ENCODE measurements at regions not wholly inside any gene's neighbourhood (a gene's known extent, or its start where the extent isn't known, plus 50 kb on each side); places are given as distances from the start of the nearest gene placed in this dataset.

DNA sequence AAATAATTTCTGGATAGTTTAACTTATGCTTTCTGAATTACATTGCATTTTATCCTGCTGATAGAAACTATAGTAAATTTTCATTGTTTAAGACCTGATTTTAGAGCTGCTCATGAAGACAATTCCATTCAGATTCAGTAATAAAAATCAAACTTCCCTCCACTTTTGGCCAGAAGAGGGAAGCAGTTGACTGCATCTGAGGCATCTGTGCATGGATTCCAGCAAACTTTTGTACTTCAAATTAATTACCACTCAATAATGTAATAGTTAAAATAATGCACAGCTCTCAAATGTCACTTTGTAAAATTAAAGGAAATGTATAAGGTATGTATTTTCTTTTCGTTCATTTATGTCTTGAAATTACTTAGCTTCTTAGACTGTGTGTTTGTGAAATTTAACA is 64.2 kb upstream of the SLC35B3 start:
- Mint-ChIP-seq H3K4me3 (no peak overlapping the region), H3K36me3 (no peaks in the 10 kb centered on the region), H3K4me1 (no peaks in the 10 kb centered on the region), H3K27ac (no peak overlapping the region), H3K27me3 (no peaks in the 10 kb centered on the region), H3K9me3 (peaks cover 0 to 30% (median 9%) of the 10 kb centered on the region in 8 donors)
- CTCF ChIA-PET (ENCODE audit: partially characterized antibody), result no interaction called here
- H3K4me3 ChIP-seq (ENCODE audit: low read length in 2 of 2), result no peak overlapping the region
- no peaks in the 10 kb centered on the region for H3K9me3 ChIP-seq (ENCODE audit: control insufficient read depth in 1 of 2, low read length in 2 of 2)
- H3K4me1 ChIP-seq (ENCODE audit: insufficient read depth, low read length), result no peaks in the 10 kb centered on the region
- H3K27me3 ChIP-seq (ENCODE audit: insufficient read depth, low read length), result no peaks in the 10 kb centered on the region
- no peak for DNase-seq
- intact Hi-C loops (cut with micrococcal nuclease), result no loop called here
- H3K36me3 ChIP-seq (ENCODE audit: insufficient read depth, low read length), result no peaks in the 10 kb centered on the region
- POLR2A ChIA-PET (ENCODE audit: partially characterized antibody), result no interaction called here
- no peak overlapping the region for H3K27ac ChIP-seq (ENCODE audit: low read depth, low read length)

DNA sequence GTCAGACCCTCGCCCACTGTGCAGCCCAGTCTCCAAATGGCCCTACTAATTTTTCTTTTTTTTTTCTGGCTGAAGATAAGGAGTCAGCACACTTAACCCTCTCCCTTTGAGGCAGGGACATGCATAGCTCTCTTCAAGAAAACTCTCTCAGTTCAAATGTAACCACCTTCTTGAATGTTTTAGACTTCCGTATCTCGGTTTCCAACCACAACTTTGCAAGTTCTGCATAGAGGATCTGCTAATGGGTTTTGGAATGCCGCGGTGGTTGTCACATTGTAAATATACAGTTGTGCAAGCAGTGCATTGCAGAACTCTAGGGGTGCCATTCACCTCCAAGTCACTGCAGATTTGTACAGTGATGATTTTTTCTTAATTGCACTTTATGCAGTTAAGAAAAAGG is 59.4 kb upstream of the SLC35B3 start:
- H3K4me1 Mint-ChIP-seq, result peaks cover 0 to 1% (median 0%) of the 10 kb centered on the region in 4 donors
- H3K36me3 Mint-ChIP-seq, result no peaks in the 10 kb centered on the region
- POLR2A ChIA-PET (ENCODE audit: partially characterized antibody), result no interaction called here
- no peak overlapping the region for H3K4me3 Mint-ChIP-seq
- CTCF ChIA-PET (ENCODE audit: partially characterized antibody), result no interaction called here
- no peak overlapping the region for H3K27ac ChIP-seq (ENCODE audit: low read depth, low read length)
- peaks cover 0 to 26% (median 9%) of the 10 kb centered on the region in 8 donors for H3K9me3 Mint-ChIP-seq
- no peak for DNase-seq
- intact Hi-C loops (cut with micrococcal nuclease), result no loop called here
- H3K4me3 ChIP-seq (ENCODE audit: low read length in 2 of 2), result no peak overlapping the region
- H3K9me3 ChIP-seq (ENCODE audit: control insufficient read depth in 1 of 2, low read length in 2 of 2), result no peaks in the 10 kb centered on the region
- H3K27ac Mint-ChIP-seq, result no peak overlapping the region
- no peaks in the 10 kb centered on the region for H3K27me3 Mint-ChIP-seq
- no peaks in the 10 kb centered on the region for H3K4me1 ChIP-seq (ENCODE audit: insufficient read depth, low read length)
- H3K36me3 ChIP-seq (ENCODE audit: insufficient read depth, low read length), result no peaks in the 10 kb centered on the region
- H3K27me3 ChIP-seq (ENCODE audit: insufficient read depth, low read length), result no peaks in the 10 kb centered on the region

DNA sequence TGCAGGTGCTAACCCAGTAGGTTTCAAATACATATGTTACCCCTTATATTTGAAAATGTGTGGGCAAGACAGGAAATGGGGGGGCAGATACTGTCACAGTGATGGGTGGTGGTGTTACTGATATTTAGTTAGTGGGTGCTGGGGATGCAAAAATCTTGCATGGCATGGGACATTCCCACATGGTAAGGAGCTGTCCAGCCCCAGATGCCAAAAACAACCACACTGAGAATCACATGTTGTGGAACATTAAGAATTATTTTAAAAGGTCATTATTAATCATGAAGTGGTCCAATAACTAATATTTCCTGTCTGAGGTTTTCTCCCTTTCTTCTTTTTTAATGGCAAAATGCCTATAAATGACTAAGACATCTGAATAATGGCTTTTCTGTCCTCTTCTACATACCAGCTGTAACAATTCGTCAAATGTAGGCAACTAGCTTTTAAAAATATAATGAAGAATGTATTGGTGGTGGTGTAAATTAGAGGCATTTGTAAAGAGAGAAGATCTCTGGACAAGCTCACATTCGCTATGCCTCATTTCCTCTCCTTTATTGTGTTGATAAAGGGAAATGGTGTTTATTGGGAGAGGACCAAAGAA is 57.3 kb upstream of the SLC35B3 start:
- H3K9me3 Mint-ChIP-seq, result peaks cover 0 to 10% (median 2%) of the 10 kb centered on the region in 8 donors
- DNase-seq, result no peak
- no peaks in the 10 kb centered on the region for H3K27me3 Mint-ChIP-seq
- no peaks in the 10 kb centered on the region for H3K4me1 ChIP-seq (ENCODE audit: insufficient read depth, low read length)
- intact Hi-C loops (cut with micrococcal nuclease), result no loop called here
- H3K4me3 Mint-ChIP-seq, result no peak overlapping the region
- H3K27ac ChIP-seq (ENCODE audit: low read depth, low read length), result no peak overlapping the region
- H3K9me3 ChIP-seq (ENCODE audit: control insufficient read depth in 1 of 2, low read length in 2 of 2), result no peaks in the 10 kb centered on the region
- peaks cover 0 to 1% (median 0%) of the 10 kb centered on the region in 4 donors for H3K4me1 Mint-ChIP-seq
- no peak overlapping the region for H3K4me3 ChIP-seq (ENCODE audit: low read length in 2 of 2)
- POLR2A ChIA-PET (ENCODE audit: partially characterized antibody), result no interaction called here
- no peaks in the 10 kb centered on the region for H3K27me3 ChIP-seq (ENCODE audit: insufficient read depth, low read length)
- CTCF ChIA-PET (ENCODE audit: partially characterized antibody), result no interaction called here
- H3K27ac Mint-ChIP-seq, result no peak overlapping the region
- H3K36me3 ChIP-seq (ENCODE audit: insufficient read depth, low read length), result no peaks in the 10 kb centered on the region
- H3K36me3 Mint-ChIP-seq, result no peaks in the 10 kb centered on the region
